Heart left ventricle (tissue), 13 donors: ENCODE measurements at regions not wholly inside any gene's neighbourhood (a gene's known extent, or its start where the extent isn't known, plus 50 kb on each side); places are given as distances from the start of the nearest gene placed in this dataset.

ENCODE experiments used
- CTCF ChIP-seq, 12 donors: fragments of 200-600 bp; sonication (generic) in 4 of 12; IDR thresholded peaks; one replicate each; pipeline versions ENCODE4 v1.5.0 to v1.8.0; 2018 to 2022; ENCODE audit warnings: antibody characterized with exemption in 12 of 12, mild to moderate bottlenecking in 5 of 12
- POLR2A ChIP-seq, 2 donors: fragments of 450-650 bp; IDR thresholded peaks; one replicate each; pipeline ENCODE4 v1.6.1; 2017; ENCODE audit warnings: antibody characterized with exemption in 2 of 2, mild to moderate bottlenecking in 2 of 2, moderate library complexity in 2 of 2
- donor health status: ischemic (EF 13 %, LVEDD 7.1; RV severe dilation, severe dysfunction).
- donor health status: DM: no; HTN: yes; CAD: no.
- donor health status: DM: no; HTN: no; CAD: no.
- donor health status: ischemic (EF 25% LVEDD 6.9; RV normal size, moderate dysfunction).
- donor health status: ischemic (EF 25% LVEDD 5.7; RV mildly dilated, moderate dysfunction).
- donor health status: ischemic (EF 35%, LVEDD 5.7; RV mildly dilated, moderate dysfunction).
- donor health status: nonischemic (EF 11% LVEDD 7.7; RV severe dilation, severe dysfunction).
- donor health status: DM: yes; HTN: yes; CAD: no.
- donor health status: PGD.
- donor health status: ischemic (EF 29% LVEDD 5.4; RV normal size, mild dysfunction).
- donor health status: nonischemic (EF 23%, LVEDD 6.1; RV moderate dilation, normal function).

- TF ChIP-seq POLR2A (IDR thresholded peaks at IDR 0.05) (no peak), CTCF (IDR thresholded peaks at IDR 0.05) (no peak)
These were observed 70.4 kb upstream of the NEK6 start for GRCh38 chr9:124187311-124187710.
